HG03108 (cell line): ENCODE measurements at regions not wholly inside any gene's neighbourhood (a gene's known extent, or its start where the extent isn't known, plus 50 kb on each side); places are given as distances from the start of the nearest gene placed in this dataset.

Source experiments
- ATAC-seq: cut with Tn5 transposase; IDR thresholded peaks from one replicate; pipeline ENCODE4 v1.9.1; 2021; ENCODE audit warnings: moderate library complexity; ENCODE audit not compliant: unreplicated experiment

- ATAC-seq, result no peak
These were observed 102.3 kb upstream of the ESRRG start for GRCh38 chr1:216825557-216825956.

- ATAC-seq, result no peak
These were observed 101.3 kb upstream of the ESRRG start for GRCh38 chr1:216824511-216824910.

GRCh38 chr1:216823731-216824130 is 100.5 kb upstream of the ESRRG start:
- ATAC-seq, result no peak

GRCh38 chr1:216822480-216822879 is 99.3 kb upstream of the ESRRG start:
- ATAC-seq, result no peak

- no peak for ATAC-seq
These were observed 97.1 kb upstream of the ESRRG start for GRCh38 chr1:216820345-216820744.

GRCh38 chr1:216818284-216818683 is 95.1 kb upstream of the ESRRG start:
- ATAC-seq, result no peak

- no peak for ATAC-seq
These were observed 92.3 kb upstream of the ESRRG start for GRCh38 chr1:216815260-216816131.

GRCh38 chr1:216814576-216815259 is 91.5 kb upstream of the ESRRG start:
- ATAC-seq, result no peak

- ATAC-seq, result no peak
These were observed 89.7 kb upstream of the ESRRG start for GRCh38 chr1:216812966-216813365.

- ATAC-seq, result no peak
These were observed 86.4 kb upstream of the ESRRG start for GRCh38 chr1:216809649-216810048.

GRCh38 chr1:216807696-216808095 is 84.5 kb upstream of the ESRRG start:
- no peak for ATAC-seq

- ATAC-seq, result no peak
These were observed 82.7 kb upstream of the ESRRG start for GRCh38 chr1:216805953-216806352.

GRCh38 chr1:216805233-216805632 is 82.0 kb upstream of the ESRRG start:
- ATAC-seq, result no peak

GRCh38 chr1:216804111-216804510 is 80.9 kb upstream of the ESRRG start:
- ATAC-seq, result no peak

GRCh38 chr1:216794586-216794985 is 71.4 kb upstream of the ESRRG start:
- no peak for ATAC-seq

GRCh38 chr1:216793973-216794372 is 70.7 kb upstream of the ESRRG start:
- ATAC-seq, result no peak

- no peak for ATAC-seq
These were observed 70.1 kb upstream of the ESRRG start for GRCh38 chr1:216793303-216793702.

GRCh38 chr1:216788671-216789070 is 65.4 kb upstream of the ESRRG start:
- no peak for ATAC-seq

GRCh38 chr1:216785737-216786136 is 62.5 kb upstream of the ESRRG start:
- ATAC-seq, result no peak

- ATAC-seq, result no peak
These were observed 62.0 kb upstream of the ESRRG start for GRCh38 chr1:216785221-216785620.

GRCh38 chr1:216779686-216780085 is 56.5 kb upstream of the ESRRG start:
- no peak for ATAC-seq

GRCh38 chr1:216778737-216779136 is 55.5 kb upstream of the ESRRG start:
- no peak for ATAC-seq
